ENCODE measurements at regions not wholly inside any gene's neighbourhood (a gene's known extent, or its start where the extent isn't known, plus 50 kb on each side); places are given as distances from the start of the nearest gene placed in this dataset.

DNA sequence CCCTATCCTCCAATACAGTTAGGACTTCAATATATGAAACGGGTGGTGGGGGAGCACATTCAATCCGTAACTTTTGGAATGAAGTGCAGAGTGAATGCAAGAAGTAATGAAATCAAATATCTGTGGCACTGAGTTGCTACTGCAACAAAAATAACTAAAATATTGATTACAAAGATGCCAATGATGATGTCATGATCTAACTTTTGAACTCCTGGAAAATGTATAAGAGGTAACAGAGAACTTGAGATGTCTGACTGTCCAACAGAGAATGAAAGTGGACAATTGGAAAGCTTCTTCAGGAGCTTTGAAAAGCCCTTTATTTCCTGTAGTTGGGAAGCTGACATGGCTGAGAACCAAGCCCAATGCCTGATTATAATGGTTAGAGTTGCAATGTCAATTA is 279.9 kb downstream of the ZBBX start:
- Histone ChIP-seq H3K9me3 (ENCODE audit: low read depth, low read length, poor library complexity, severe bottlenecking) (no peaks in the 10 kb centered on the region), H3K4me3 (ENCODE audit: low read depth, low read length, poor library complexity, severe bottlenecking) (no peak overlapping the region), H3K4me1 (ENCODE audit: insufficient read depth, low read length, poor library complexity, severe bottlenecking) (no peaks in the 10 kb centered on the region), H3K27me3 (replicated peaks; ENCODE audit: insufficient read depth, low read depth, low read length, poor library complexity) (no peaks in the 10 kb centered on the region), H3K36me3 (ENCODE audit: insufficient read depth, low read length, poor library complexity, severe bottlenecking) (no peaks in the 10 kb centered on the region), H3K27ac (ENCODE audit: low read depth, low read length, poor library complexity, severe bottlenecking) (no peak overlapping the region)
- ChIA-PET POLR2A (ENCODE audit: low non-redundant PET) (no interaction called here), CTCF (no interaction called here)
- BruUV-seq (replicated peaks): no TSS peak
- no peak for DNase-seq (ENCODE audit: low spot score)
- intact Hi-C loops (cut with micrococcal nuclease; ENCODE audit: unreplicated experiment): no loop called here
- no peak for TF ChIP-seq EZH2 (IDR thresholded peaks at IDR 0.05; ENCODE audit: borderline replicate concordance, low read depth, low read length, poor library complexity, severe bottlenecking)
- TF ChIP-seq, protein P1, sequence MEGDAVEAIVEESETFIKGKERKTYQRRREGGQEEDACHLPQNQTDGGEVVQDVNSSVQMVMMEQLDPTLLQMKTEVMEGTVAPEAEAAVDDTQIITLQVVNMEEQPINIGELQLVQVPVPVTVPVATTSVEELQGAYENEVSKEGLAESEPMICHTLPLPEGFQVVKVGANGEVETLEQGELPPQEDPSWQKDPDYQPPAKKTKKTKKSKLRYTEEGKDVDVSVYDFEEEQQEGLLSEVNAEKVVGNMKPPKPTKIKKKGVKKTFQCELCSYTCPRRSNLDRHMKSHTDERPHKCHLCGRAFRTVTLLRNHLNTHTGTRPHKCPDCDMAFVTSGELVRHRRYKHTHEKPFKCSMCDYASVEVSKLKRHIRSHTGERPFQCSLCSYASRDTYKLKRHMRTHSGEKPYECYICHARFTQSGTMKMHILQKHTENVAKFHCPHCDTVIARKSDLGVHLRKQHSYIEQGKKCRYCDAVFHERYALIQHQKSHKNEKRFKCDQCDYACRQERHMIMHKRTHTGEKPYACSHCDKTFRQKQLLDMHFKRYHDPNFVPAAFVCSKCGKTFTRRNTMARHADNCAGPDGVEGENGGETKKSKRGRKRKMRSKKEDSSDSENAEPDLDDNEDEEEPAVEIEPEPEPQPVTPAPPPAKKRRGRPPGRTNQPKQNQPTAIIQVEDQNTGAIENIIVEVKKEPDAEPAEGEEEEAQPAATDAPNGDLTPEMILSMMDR (conservative IDR thresholded peaks at IDR 0.05; ENCODE audit: low read depth, low read length): no peak

- no peaks in the 10 kb centered on the region for H3K4me1 ChIP-seq (ENCODE audit: insufficient read depth, low read length, poor library complexity, severe bottlenecking)
- no peaks in the 10 kb centered on the region for H3K36me3 ChIP-seq (ENCODE audit: insufficient read depth, low read length, poor library complexity, severe bottlenecking)
- intact Hi-C loops (cut with micrococcal nuclease; ENCODE audit: unreplicated experiment): no loop called here
- no peaks in the 10 kb centered on the region for H3K27me3 ChIP-seq (replicated peaks; ENCODE audit: insufficient read depth, low read depth, low read length, poor library complexity)
- ChIA-PET CTCF (no interaction called here), POLR2A (ENCODE audit: low non-redundant PET) (no interaction called here)
- H3K9me3 ChIP-seq (ENCODE audit: low read depth, low read length, poor library complexity, severe bottlenecking): no peaks in the 10 kb centered on the region
- H3K27ac ChIP-seq (ENCODE audit: low read depth, low read length, poor library complexity, severe bottlenecking): no peak overlapping the region
- H3K4me3 ChIP-seq (ENCODE audit: low read depth, low read length, poor library complexity, severe bottlenecking): no peak overlapping the region
- TF ChIP-seq, protein P1 (conservative IDR thresholded peaks at IDR 0.05; ENCODE audit: low read depth, low read length): no peak
- no peak for TF ChIP-seq EZH2 (IDR thresholded peaks at IDR 0.05; ENCODE audit: borderline replicate concordance, low read depth, low read length, poor library complexity, severe bottlenecking)
- DNase-seq (ENCODE audit: low spot score): no peak
- no TSS peak for BruUV-seq (replicated peaks)
Observed at GRCh38 chr3:167095976-167096375, 284.1 kb downstream of the ZBBX start.

- TF ChIP-seq, protein P1 (conservative IDR thresholded peaks at IDR 0.05; ENCODE audit: low read depth, low read length): no peak
- no peak for TF ChIP-seq EZH2 (IDR thresholded peaks at IDR 0.05; ENCODE audit: borderline replicate concordance, low read depth, low read length, poor library complexity, severe bottlenecking)
- CTCF ChIA-PET: no interaction called here
- no peaks in the 10 kb centered on the region for H3K4me1 ChIP-seq (ENCODE audit: insufficient read depth, low read length, poor library complexity, severe bottlenecking)
- H3K36me3 ChIP-seq (ENCODE audit: insufficient read depth, low read length, poor library complexity, severe bottlenecking): no peaks in the 10 kb centered on the region
- no peaks in the 10 kb centered on the region for H3K9me3 ChIP-seq (ENCODE audit: low read depth, low read length, poor library complexity, severe bottlenecking)
- no TSS peak for BruUV-seq (replicated peaks)
- no peaks in the 10 kb centered on the region for H3K27me3 ChIP-seq (replicated peaks; ENCODE audit: insufficient read depth, low read depth, low read length, poor library complexity)
- POLR2A ChIA-PET (ENCODE audit: low non-redundant PET): no interaction called here
- no peak overlapping the region for H3K4me3 ChIP-seq (ENCODE audit: low read depth, low read length, poor library complexity, severe bottlenecking)
- no peak overlapping the region for H3K27ac ChIP-seq (ENCODE audit: low read depth, low read length, poor library complexity, severe bottlenecking)
- intact Hi-C loops (cut with micrococcal nuclease; ENCODE audit: unreplicated experiment): no loop called here
- DNase-seq (ENCODE audit: low spot score): no peak
Observed at GRCh38 chr3:167094632-167095031, 285.5 kb downstream of the ZBBX start.

Measured in A673 (cell line).